H9 (cell line): ENCODE measurements at regions not wholly inside any gene's neighbourhood (a gene's known extent, or its start where the extent isn't known, plus 50 kb on each side); places are given as distances from the start of the nearest gene placed in this dataset.

Experiments used
- DNase-seq: peaks from one replicate; pipeline ENCODE4 v3.0.0-alpha.2; 2017
- H2AFZ ChIP-seq: one replicate; pipeline ENCODE4 v1.6.1; 2013; ENCODE audit warnings: mild to moderate bottlenecking, low read length, control low read depth, moderate library complexity
- H2AK5ac ChIP-seq: 2 replicates; pipeline ENCODE4 v1.6.1; 2013; ENCODE audit warnings: low read length, control low read depth, mixed read lengths; ENCODE audit not compliant: insufficient read length
- H2BK120ac ChIP-seq: one replicate; pipeline ENCODE4 v1.6.1; 2013; ENCODE audit warnings: low read depth, mild to moderate bottlenecking, low read length, control low read depth, inconsistent platforms; ENCODE audit not compliant: poor library complexity, severe bottlenecking
- H2BK12ac ChIP-seq: 2 replicates; pipeline ENCODE4 v1.6.1; 2013; ENCODE audit warnings: low read length, control low read depth, mixed read lengths, low read depth; ENCODE audit not compliant: insufficient read length
- H2BK15ac ChIP-seq: 2 replicates; pipeline ENCODE4 v1.6.1; 2013; ENCODE audit warnings: low read depth, low read length, control low read depth
- H2BK20ac ChIP-seq: one replicate; pipeline ENCODE4 v1.6.1; 2013; ENCODE audit warnings: low read depth, mild to moderate bottlenecking, low read length, control low read depth, inconsistent platforms; ENCODE audit not compliant: poor library complexity, severe bottlenecking
- H2BK5ac ChIP-seq: 2 replicates; pipeline ENCODE4 v1.6.1; 2013; ENCODE audit warnings: low read length, control low read depth, mixed read lengths; ENCODE audit not compliant: insufficient read length
- H3K14ac ChIP-seq: 2 replicates; pipeline ENCODE4 v1.6.1; 2013; ENCODE audit warnings: low read length, control low read depth; ENCODE audit not compliant: insufficient read depth
- H3K18ac ChIP-seq: 2 replicates; pipeline ENCODE4 v1.6.1; 2013; ENCODE audit warnings: low read depth, mild to moderate bottlenecking, mixed read lengths, low read length, control low read depth; ENCODE audit not compliant: insufficient read length
- H3K23ac ChIP-seq: 2 replicates; pipeline ENCODE4 v1.6.1; 2013; ENCODE audit warnings: low read length, control low read depth, mixed read lengths, low read depth; ENCODE audit not compliant: insufficient read length
- H3K23me2 ChIP-seq: 2 replicates; pipeline ENCODE4 v1.6.1; 2013; ENCODE audit warnings: low read depth, mild to moderate bottlenecking, mixed read lengths, low read length, control low read depth; ENCODE audit not compliant: insufficient read length, poor library complexity, severe bottlenecking
- H3K27ac ChIP-seq: 2 replicates; pipeline ENCODE4 v1.5.1; 2013; ENCODE audit warnings: low read length, control low read depth, mixed read lengths, low read depth; ENCODE audit not compliant: insufficient read length
- H3K27me3 ChIP-seq: 2 replicates; pipeline ENCODE4 v1.6.1; 2013; ENCODE audit warnings: low read length, control low read depth, inconsistent platforms; ENCODE audit not compliant: insufficient read depth
- H3K4ac ChIP-seq: 2 replicates; pipeline ENCODE4 v1.6.1; 2013; ENCODE audit warnings: low read depth, mild to moderate bottlenecking, control low read depth, inconsistent platforms, low read length, moderate library complexity
- H3K4me1 ChIP-seq: 2 replicates; pipeline ENCODE4 v1.6.1; 2013; ENCODE audit warnings: low read length, control low read depth, inconsistent platforms; ENCODE audit not compliant: insufficient read depth
- H3K4me2 ChIP-seq: 2 replicates; pipeline ENCODE4 v1.6.1; 2013; ENCODE audit warnings: low read length, control low read depth, mixed read lengths; ENCODE audit not compliant: insufficient read length, insufficient read depth
- H3K56ac ChIP-seq: 2 replicates; pipeline ENCODE4 v1.6.1; 2013; ENCODE audit warnings: low read depth, mild to moderate bottlenecking, mixed read lengths, low read length, control low read depth; ENCODE audit not compliant: insufficient read length
- H3K79me1 ChIP-seq: 2 replicates; pipeline ENCODE4 v1.6.1; 2013; ENCODE audit warnings: low read depth, mild to moderate bottlenecking, moderate library complexity, low read length, control low read depth, inconsistent platforms; ENCODE audit not compliant: insufficient read depth, poor library complexity, severe bottlenecking
- H3K79me2 ChIP-seq: 2 replicates; pipeline ENCODE4 v1.6.1; 2013; ENCODE audit warnings: low read length, control low read depth, inconsistent platforms; ENCODE audit not compliant: insufficient read depth
- H3K9ac ChIP-seq: 2 replicates; pipeline ENCODE4 v1.6.1; 2013; ENCODE audit warnings: low read length, control low read depth, mixed read lengths; ENCODE audit not compliant: insufficient read length; ENCODE audit errors: extremely low read depth
- H3K9me3 ChIP-seq: one replicate; pipeline ENCODE4 v1.6.1; 2013; ENCODE audit warnings: low read depth, low read length, inconsistent platforms; ENCODE audit not compliant: control insufficient read depth
- H3T11ph ChIP-seq: one replicate; pipeline ENCODE4 v1.6.1; 2013; ENCODE audit warnings: mild to moderate bottlenecking, low read length, control low read depth, inconsistent platforms
- H4K20me1 ChIP-seq: one replicate; pipeline ENCODE4 v1.6.1; 2013; ENCODE audit not compliant: control insufficient read depth, insufficient read length, insufficient read depth
- H4K5ac ChIP-seq: 2 replicates; pipeline ENCODE4 v1.6.1; 2013; ENCODE audit warnings: low read depth, mild to moderate bottlenecking, mixed read lengths, low read length, control low read depth; ENCODE audit not compliant: insufficient read length
- H4K8ac ChIP-seq: replicated peaks from 2 replicates; pipeline ENCODE4 v1.6.1; 2013; ENCODE audit warnings: low read length, control low read depth, mixed read lengths, low read depth; ENCODE audit not compliant: insufficient read length
- H4K91ac ChIP-seq: 2 replicates; pipeline ENCODE4 v1.6.1; 2013; ENCODE audit warnings: low read depth, mild to moderate bottlenecking, moderate library complexity, mixed read lengths, low read length, control low read depth; ENCODE audit not compliant: insufficient read length
- H3K27ac Mint-ChIP-seq, 3 experiments: 2 replicates in 2 of 3; 3 replicates in 1 of 3; pipeline ENCODE4 v1.8.0; 2020 to 2021; ENCODE audit warnings: mixed read lengths in 3 of 3, mild to moderate bottlenecking in 1 of 3, moderate library complexity in 1 of 3
- H3K27me3 Mint-ChIP-seq: 2 replicates; pipeline ENCODE4 v1.8.0; 2021; ENCODE audit warnings: low read depth, mild to moderate bottlenecking, moderate library complexity, mixed read lengths
- H3K36me3 Mint-ChIP-seq, 3 experiments: 2 replicates in 2 of 3; 3 replicates in 1 of 3; pipeline ENCODE4 v1.8.0; 2020 to 2021; ENCODE audit warnings: low read depth in 3 of 3, mixed read lengths in 3 of 3; ENCODE audit not compliant: insufficient read depth in 1 of 3
- H3K4me1 Mint-ChIP-seq, 2 experiments: 2 replicates each; pipeline ENCODE4 v1.8.0; 2020; ENCODE audit warnings: mixed read lengths in 2 of 2
- H3K4me3 Mint-ChIP-seq, 2 experiments: 2 replicates in 1 of 2; 3 replicates in 1 of 2; pipeline ENCODE4 v1.8.0; 2020 to 2021; ENCODE audit warnings: mild to moderate bottlenecking in 2 of 2, mixed read lengths in 2 of 2, moderate library complexity in 1 of 2
- H3K9me3 Mint-ChIP-seq, 2 experiments: 2 replicates in 1 of 2; 3 replicates in 1 of 2; pipeline ENCODE4 v1.8.0; 2020; ENCODE audit warnings: mild to moderate bottlenecking in 2 of 2, mixed read lengths in 2 of 2, moderate library complexity in 1 of 2
- CTCF ChIP-seq: fragments of 200-600 bp; sonication (generic); conservative IDR thresholded peaks from 3 replicates; pipeline ENCODE4 v1.8.0; 2021; ENCODE audit warnings: antibody characterized with exemption, mild to moderate bottlenecking
- WGBS: extraction: QIAGEN DNeasy Blood & Tissue Kit; methylation state at CpG from one replicate; pipeline ENCODE4 v1.1.7; 2013; ENCODE audit warnings: missing lambda C conversion rate, low lambda C conversion rate, mixed read lengths; ENCODE audit not compliant: insufficient read length; ENCODE audit errors: extremely low coverage; 5-methylcytosine and 5-hydroxymethylcytosine counted together

- no peak overlapping the region for H2BK12ac ChIP-seq
- peaks cover 4% of the 10 kb centered on the region in 2 experiments for H3K4me1 Mint-ChIP-seq
- no peak for DNase-seq
Measured at GRCh38 chr4:94112644-94113043, 95.0 kb upstream of the SMARCAD1 start.

More at GRCh38 chr4:94112644-94113043, 95.0 kb upstream of the SMARCAD1 start:
- H3K79me1 ChIP-seq = no peaks in the 10 kb centered on the region
- H3K27ac ChIP-seq = no peak overlapping the region
- Mint-ChIP-seq H3K4me3 (no peak overlapping the region), H3K27me3 (no peaks in the 10 kb centered on the region), H3K9me3 (peaks cover 0 to 4% of the 10 kb centered on the region in 2 experiments; a peak in 4 of 5 replicates), H3K27ac (no peak overlapping the region), H3K36me3 (no peaks in the 10 kb centered on the region)
- no peak overlapping the region for H2BK15ac ChIP-seq
- H3T11ph ChIP-seq = no peak overlapping the region
- no peak overlapping the region for H3K18ac ChIP-seq
- no peak overlapping the region for H3K23ac ChIP-seq
- H3K23me2 ChIP-seq = no peaks in the 10 kb centered on the region
- H3K9ac ChIP-seq = no peak overlapping the region
- no peaks in the 10 kb centered on the region for H3K79me2 ChIP-seq
- H2BK5ac ChIP-seq = no peak overlapping the region
- H4K5ac ChIP-seq = no peak overlapping the region
- no peak overlapping the region for H4K8ac ChIP-seq
- H3K4me2 ChIP-seq = no peak overlapping the region
- no peak overlapping the region for H2AFZ ChIP-seq
- H3K14ac ChIP-seq = no peak overlapping the region
- no CpG with 5 or more reads among the region's 1 CpG for WGBS
- peaks cover 2% of the 10 kb centered on the region; the same call in 1 of the 2 replicates for H3K4me1 ChIP-seq
- no peaks in the 10 kb centered on the region for H3K9me3 ChIP-seq
- H3K27me3 ChIP-seq = no peaks in the 10 kb centered on the region
- no peak overlapping the region for H2BK20ac ChIP-seq
- H3K4ac ChIP-seq = no peak overlapping the region
- TF ChIP-seq CTCF = no peak
- no peak overlapping the region for H2AK5ac ChIP-seq
- H3K56ac ChIP-seq = no peak overlapping the region
- no peak overlapping the region for H4K91ac ChIP-seq
- no peaks in the 10 kb centered on the region for H4K20me1 ChIP-seq
- no peak overlapping the region for H2BK120ac ChIP-seq
